HUDEP-2 (cell line): ENCODE measurements at regions not wholly inside any gene's neighbourhood (a gene's known extent, or its start where the extent isn't known, plus 50 kb on each side); places are given as distances from the start of the nearest gene placed in this dataset.

ENCODE experiments used
- DNase-seq, 76 experiments: peaks; one replicate each; lab custom pipeline; 2025; ENCODE audit not compliant: unreplicated experiment in 76 of 76; lab: John Stamatoyannopoulos, UW

GRCh38 chr3:161156936-161157335 is 51.8 kb upstream of the B3GALNT1 start:
- no peak for DNase-seq

GRCh38 chr3:161161603-161162002 is 56.5 kb upstream of the B3GALNT1 start:
- no peak for DNase-seq

GRCh38 chr3:161163297-161163696 is 57.8 kb upstream of the NMD3 start:
- no peak for DNase-seq

- DNase-seq = no peak
These were observed 55.1 kb upstream of the NMD3 start for GRCh38 chr3:161166051-161166450.

GRCh38 chr3:161171113-161171512 is 50.0 kb upstream of the NMD3 start:
- peak in 2 of 76 experiments; percentile 2 to 5 for DNase-seq
